ENCODE measurements at regions not wholly inside any gene's neighbourhood (a gene's known extent, or its start where the extent isn't known, plus 50 kb on each side); places are given as distances from the start of the nearest gene placed in this dataset.
"Not testable (repeated sequence)": the region's sequence is repeated elsewhere in the genome, so short reads cannot be mapped to it uniquely, and the experiment has no call there.

DNA sequence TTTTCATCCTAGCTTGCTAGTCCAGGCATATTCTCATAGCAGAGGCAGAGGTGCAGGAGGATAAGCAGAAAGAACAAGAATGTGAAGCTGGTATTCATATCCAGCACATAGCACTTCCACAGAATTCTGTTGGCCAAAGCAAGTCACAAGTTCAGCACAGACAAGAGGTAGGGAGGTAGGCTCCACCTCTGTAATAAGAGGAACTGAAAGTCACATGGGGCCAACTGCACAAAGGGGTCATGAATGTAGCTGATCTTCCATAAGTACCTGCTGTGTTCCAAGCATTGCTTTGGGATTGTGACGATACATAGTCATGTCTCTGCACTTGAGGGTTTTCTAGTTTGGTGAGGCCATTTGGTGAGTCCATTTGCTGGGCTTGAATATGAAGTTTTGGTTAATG lies 110.8 kb upstream of the MPHOSPH6 start:
- FAIRE-seq (no peak), DNase-seq (ENCODE audit: low read depth, low spot score) (no peak)

DNA sequence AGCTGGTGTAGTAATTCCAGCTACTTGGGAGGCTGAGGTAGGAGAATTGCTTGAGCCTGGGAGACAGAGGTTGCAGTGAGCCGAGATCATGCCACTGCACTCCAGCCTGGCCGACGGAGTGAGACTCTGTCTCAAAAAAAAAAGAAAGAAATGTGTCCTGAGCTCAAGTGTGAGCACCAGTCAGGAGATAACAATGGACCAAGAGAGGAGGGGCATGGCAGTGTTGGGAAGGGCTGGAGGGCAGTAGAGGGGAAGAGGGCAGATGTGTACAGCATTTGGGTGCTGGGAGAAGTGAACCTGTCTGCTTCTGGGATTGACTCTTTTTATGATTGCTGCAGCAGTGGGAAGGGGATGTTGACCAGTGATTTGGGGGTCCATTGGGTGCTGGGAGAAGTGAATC lies 105.3 kb upstream of the MPHOSPH6 start:
- H3K9me3 ChIP-seq (replicated peaks; ENCODE audit: control insufficient read depth, insufficient read depth, low read length); H3K4me1 ChIP-seq (ENCODE audit: control insufficient read depth, extremely low read depth, insufficient read depth, low read length); DNase-seq (ENCODE audit: low read depth, low spot score); POLR2A ChIA-PET; H4K20me1 ChIP-seq (replicated peaks; ENCODE audit: control insufficient read depth, extremely low read depth, insufficient read depth, low read length); H3K79me2 ChIP-seq (ENCODE audit: control insufficient read depth, insufficient read depth, low read length); H3K4me2 ChIP-seq (ENCODE audit: insufficient read depth, low read length); BruUV-seq (replicated peaks); dilution Hi-C loops (cut with MboI; ENCODE audit: extremely low pct_ligation_motif_present, low sequenced_read_pairs); H3K9me1 ChIP-seq (replicated peaks; ENCODE audit: control insufficient read depth, extremely low read depth, insufficient read depth, low read length); H2AFZ ChIP-seq (ENCODE audit: low read depth, low read length); intact Hi-C loops (cut with micrococcal nuclease); H3K27ac ChIP-seq (ENCODE audit: insufficient read depth, low read depth, low read length); H3K27me3 ChIP-seq (ENCODE audit: control insufficient read depth in 2 of 2, insufficient read depth in 2 of 2, low read length in 2 of 2); H3K9ac ChIP-seq (replicated peaks; ENCODE audit: extremely low read depth, insufficient read depth, low read length); H3K4me3 ChIP-seq (replicated peaks in 1 of 3; ENCODE audit: insufficient read depth in 1 of 3, low read depth in 1 of 3, low read length in 3 of 3); FAIRE-seq; H3K36me3 ChIP-seq (ENCODE audit: control insufficient read depth in 2 of 2, extremely low read depth in 1 of 2, insufficient read depth in 2 of 2, low read length in 2 of 2): not testable (repeated sequence)
- CTCF ChIA-PET: interaction anchor here (1.1 kb wide), 1 partner anchor 12 kb away, joined by 3 read pairs; no protein-coding TSS in a partner anchor

More for the DNA sequence above, 110.8 kb upstream of the MPHOSPH6 start:
- no peak overlapping the region for H3K4me2 ChIP-seq (ENCODE audit: insufficient read depth, low read length)
- H3K27me3 ChIP-seq (ENCODE audit: control insufficient read depth in 2 of 2, insufficient read depth in 2 of 2, low read length in 2 of 2): peaks cover 0 to 4% of the 10 kb centered on the region in 2 experiments
- no peak overlapping the region for H3K9ac ChIP-seq (replicated peaks; ENCODE audit: extremely low read depth, insufficient read depth, low read length)
- intact Hi-C loops (cut with micrococcal nuclease): no loop called here
- TF ChIP-seq JUN (IDR thresholded peaks at IDR 0.05; ENCODE audit: borderline replicate concordance, insufficient read depth, insufficient read length, low read depth) (no peak), GATA2 (IDR thresholded peaks at IDR 0.05; ENCODE audit: insufficient read depth, insufficient read length, low read depth, low read length) (no peak), POLR2A (IDR thresholded peaks at IDR 0.05; ENCODE audit: low read depth, low read length) (no peak), POLR2AphosphoS5 (IDR thresholded peaks at IDR 0.05; ENCODE audit: insufficient read depth, low read depth, low read length) (no peak), MYC (IDR thresholded peaks at IDR 0.05; ENCODE audit: low read depth, low read length) (no peak), FOS (IDR thresholded peaks at IDR 0.05; ENCODE audit: borderline replicate concordance, insufficient read depth, low read length) (no peak), EZH2 (IDR thresholded peaks at IDR 0.05; ENCODE audit: borderline replicate concordance, low read depth, low read length, severe bottlenecking) (no peak)
- TF ChIP-seq, protein P1, sequence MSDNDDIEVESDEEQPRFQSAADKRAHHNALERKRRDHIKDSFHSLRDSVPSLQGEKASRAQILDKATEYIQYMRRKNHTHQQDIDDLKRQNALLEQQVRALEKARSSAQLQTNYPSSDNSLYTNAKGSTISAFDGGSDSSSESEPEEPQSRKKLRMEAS (IDR thresholded peaks at IDR 0.05; ENCODE audit: insufficient read depth, insufficient read length): no peak
- TF ChIP-seq, protein P2, sequence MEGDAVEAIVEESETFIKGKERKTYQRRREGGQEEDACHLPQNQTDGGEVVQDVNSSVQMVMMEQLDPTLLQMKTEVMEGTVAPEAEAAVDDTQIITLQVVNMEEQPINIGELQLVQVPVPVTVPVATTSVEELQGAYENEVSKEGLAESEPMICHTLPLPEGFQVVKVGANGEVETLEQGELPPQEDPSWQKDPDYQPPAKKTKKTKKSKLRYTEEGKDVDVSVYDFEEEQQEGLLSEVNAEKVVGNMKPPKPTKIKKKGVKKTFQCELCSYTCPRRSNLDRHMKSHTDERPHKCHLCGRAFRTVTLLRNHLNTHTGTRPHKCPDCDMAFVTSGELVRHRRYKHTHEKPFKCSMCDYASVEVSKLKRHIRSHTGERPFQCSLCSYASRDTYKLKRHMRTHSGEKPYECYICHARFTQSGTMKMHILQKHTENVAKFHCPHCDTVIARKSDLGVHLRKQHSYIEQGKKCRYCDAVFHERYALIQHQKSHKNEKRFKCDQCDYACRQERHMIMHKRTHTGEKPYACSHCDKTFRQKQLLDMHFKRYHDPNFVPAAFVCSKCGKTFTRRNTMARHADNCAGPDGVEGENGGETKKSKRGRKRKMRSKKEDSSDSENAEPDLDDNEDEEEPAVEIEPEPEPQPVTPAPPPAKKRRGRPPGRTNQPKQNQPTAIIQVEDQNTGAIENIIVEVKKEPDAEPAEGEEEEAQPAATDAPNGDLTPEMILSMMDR (IDR thresholded peaks at IDR 0.05; ENCODE audit: extremely low read depth in 1 of 2, insufficient read depth in 1 of 2, low read depth in 1 of 2, low read length in 2 of 2): no peak
- H3K9me1 ChIP-seq (replicated peaks; ENCODE audit: control insufficient read depth, extremely low read depth, insufficient read depth, low read length): no peaks in the 10 kb centered on the region
- H3K4me1 ChIP-seq (ENCODE audit: control insufficient read depth, extremely low read depth, insufficient read depth, low read length): no peaks in the 10 kb centered on the region
- POLR2A ChIA-PET: no interaction called here
- H3K36me3 ChIP-seq (ENCODE audit: control insufficient read depth in 2 of 2, extremely low read depth in 1 of 2, insufficient read depth in 2 of 2, low read length in 2 of 2): no peaks in the 10 kb centered on the region
- no peaks in the 10 kb centered on the region for H3K9me3 ChIP-seq (replicated peaks; ENCODE audit: control insufficient read depth, insufficient read depth, low read length)
- no peaks in the 10 kb centered on the region for H3K79me2 ChIP-seq (ENCODE audit: control insufficient read depth, insufficient read depth, low read length)
- dilution Hi-C loops (cut with MboI; ENCODE audit: extremely low pct_ligation_motif_present, low sequenced_read_pairs): no loop called here
- H2AFZ ChIP-seq (ENCODE audit: low read depth, low read length): no peak overlapping the region
- CTCF ChIA-PET: no interaction called here
- H4K20me1 ChIP-seq (replicated peaks; ENCODE audit: control insufficient read depth, extremely low read depth, insufficient read depth, low read length): no peaks in the 10 kb centered on the region
- no peak overlapping the region for H3K27ac ChIP-seq (ENCODE audit: insufficient read depth, low read depth, low read length)
- BruUV-seq (replicated peaks): no TSS peak
- no peak overlapping the region for H3K4me3 ChIP-seq (replicated peaks in 1 of 3; ENCODE audit: insufficient read depth in 1 of 3, low read depth in 1 of 3, low read length in 3 of 3)

Data from endothelial cell of umbilical vein (primary cell).